ENCODE measurements at regions not wholly inside any gene's neighbourhood (a gene's known extent, or its start where the extent isn't known, plus 50 kb on each side); places are given as distances from the start of the nearest gene placed in this dataset.
A peak's percentile ranks its signal among the peaks of the same experiment; 100 is the strongest.

DNA sequence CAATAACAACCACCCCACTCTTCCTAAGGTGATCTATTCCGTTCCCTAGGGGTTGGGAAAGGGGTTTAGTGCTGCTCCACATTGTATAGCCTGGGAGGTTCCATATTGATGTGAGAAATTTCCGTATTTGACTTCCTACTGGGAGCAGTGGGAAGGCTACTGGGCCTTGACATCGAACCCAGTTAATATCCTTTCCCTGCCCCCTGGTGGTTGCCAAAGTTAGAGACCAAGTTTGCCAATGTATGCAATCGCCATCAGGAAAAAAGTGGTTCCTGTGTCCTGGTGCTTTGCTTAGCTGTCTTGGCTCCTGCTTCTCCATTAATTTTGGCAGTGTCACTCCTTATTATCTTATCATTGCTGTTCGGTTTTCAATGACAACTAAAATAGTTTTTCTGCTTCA is 914.9 kb downstream of the KCNJ2 start:
- TF ChIP-seq, protein P1, sequence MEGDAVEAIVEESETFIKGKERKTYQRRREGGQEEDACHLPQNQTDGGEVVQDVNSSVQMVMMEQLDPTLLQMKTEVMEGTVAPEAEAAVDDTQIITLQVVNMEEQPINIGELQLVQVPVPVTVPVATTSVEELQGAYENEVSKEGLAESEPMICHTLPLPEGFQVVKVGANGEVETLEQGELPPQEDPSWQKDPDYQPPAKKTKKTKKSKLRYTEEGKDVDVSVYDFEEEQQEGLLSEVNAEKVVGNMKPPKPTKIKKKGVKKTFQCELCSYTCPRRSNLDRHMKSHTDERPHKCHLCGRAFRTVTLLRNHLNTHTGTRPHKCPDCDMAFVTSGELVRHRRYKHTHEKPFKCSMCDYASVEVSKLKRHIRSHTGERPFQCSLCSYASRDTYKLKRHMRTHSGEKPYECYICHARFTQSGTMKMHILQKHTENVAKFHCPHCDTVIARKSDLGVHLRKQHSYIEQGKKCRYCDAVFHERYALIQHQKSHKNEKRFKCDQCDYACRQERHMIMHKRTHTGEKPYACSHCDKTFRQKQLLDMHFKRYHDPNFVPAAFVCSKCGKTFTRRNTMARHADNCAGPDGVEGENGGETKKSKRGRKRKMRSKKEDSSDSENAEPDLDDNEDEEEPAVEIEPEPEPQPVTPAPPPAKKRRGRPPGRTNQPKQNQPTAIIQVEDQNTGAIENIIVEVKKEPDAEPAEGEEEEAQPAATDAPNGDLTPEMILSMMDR (IDR thresholded peaks at IDR 0.05), result peak; percentile 27 to 52 (median 48)
- no peak for TF ChIP-seq POLR2A (IDR thresholded peaks at IDR 0.05)
